NCI-H345 (cell line): ENCODE measurements at regions not wholly inside any gene's neighbourhood (a gene's known extent, or its start where the extent isn't known, plus 50 kb on each side); places are given as distances from the start of the nearest gene placed in this dataset.

ENCODE experiments used
- DNase-seq: peaks from one replicate; lab custom pipeline; 2025; lab: John Stamatoyannopoulos, UW

DNA sequence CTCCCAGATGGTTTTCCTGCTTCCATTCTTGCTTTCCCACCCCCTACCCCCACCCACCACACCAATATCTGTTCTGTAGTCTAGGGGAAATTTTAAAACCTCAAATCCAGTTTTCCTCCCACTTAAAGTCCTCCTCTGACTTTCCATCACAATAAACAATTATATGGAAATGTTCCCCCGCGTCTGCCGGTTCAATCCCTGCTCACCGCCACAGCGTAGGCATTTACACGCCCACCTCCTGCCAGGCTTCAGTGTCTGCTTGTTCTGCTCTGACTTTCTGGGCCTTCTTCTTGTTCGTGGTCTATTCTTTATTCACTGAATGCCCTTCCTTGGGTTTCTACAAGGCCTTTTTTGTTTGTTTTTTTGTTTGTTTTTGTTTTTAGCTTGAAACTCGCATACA lies 633.0 kb upstream of the MKI67 start:
- no peak for DNase-seq

DNA sequence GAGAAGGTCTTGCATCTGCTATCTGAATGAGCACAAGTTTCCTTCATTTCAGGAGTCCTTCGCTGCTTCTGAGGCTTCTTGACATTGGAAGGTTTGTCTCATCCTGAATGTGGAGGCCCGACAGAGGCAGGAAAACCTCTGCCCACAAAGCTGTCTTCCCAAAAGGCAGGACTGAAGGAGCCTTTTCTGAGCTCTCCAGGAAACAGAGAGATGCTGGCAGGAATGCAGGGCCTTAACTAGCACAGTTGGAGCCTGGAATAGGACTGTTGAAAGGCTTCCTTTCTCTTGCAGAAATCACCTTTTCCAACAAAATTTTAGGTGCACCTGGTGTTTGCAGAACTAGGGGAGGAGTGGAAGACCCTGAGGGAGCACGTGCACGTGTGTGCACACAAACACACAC lies 637.4 kb upstream of the MKI67 start:
- DNase-seq, result no peak

DNA sequence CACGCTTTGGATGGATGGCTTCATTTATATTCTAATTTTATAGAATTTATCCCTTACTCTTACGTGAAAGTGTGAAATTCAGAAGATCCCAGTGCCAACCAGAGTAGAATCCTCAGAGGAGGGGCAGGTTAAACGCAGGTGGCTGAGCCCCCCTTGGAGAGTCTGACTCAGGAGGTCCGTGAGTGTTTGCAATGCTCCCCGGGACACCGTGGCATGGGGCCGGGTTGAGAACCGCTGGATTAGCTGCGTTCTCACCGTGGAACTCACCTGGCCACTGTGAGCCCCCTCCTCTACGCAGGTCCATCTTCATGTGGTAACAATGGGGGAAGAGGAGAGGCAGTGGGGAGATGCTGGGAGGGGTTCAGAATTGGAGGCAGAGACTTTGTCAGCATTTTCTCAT lies 638.0 kb upstream of the MKI67 start:
- DNase-seq, result no peak

DNA sequence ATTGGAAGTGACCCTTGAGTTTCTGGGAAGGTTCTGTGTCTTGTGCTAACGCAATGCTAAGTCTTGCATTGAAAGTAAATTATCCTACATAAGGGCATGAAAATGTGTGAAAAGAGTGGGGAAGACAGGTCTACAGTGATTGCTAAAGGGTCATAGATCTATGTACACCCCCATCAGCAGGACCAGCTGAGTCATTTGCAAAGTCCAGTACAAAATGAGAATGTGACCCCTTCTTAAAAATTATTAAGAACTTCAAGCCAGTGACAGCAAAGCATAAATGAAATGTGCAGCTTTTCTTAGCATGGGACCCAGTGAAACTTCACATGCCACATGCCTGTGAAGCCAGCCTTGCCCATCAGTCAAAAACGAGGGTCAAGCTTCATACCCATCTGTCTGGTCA lies 640.7 kb upstream of the MKI67 start:
- no peak for DNase-seq

DNA sequence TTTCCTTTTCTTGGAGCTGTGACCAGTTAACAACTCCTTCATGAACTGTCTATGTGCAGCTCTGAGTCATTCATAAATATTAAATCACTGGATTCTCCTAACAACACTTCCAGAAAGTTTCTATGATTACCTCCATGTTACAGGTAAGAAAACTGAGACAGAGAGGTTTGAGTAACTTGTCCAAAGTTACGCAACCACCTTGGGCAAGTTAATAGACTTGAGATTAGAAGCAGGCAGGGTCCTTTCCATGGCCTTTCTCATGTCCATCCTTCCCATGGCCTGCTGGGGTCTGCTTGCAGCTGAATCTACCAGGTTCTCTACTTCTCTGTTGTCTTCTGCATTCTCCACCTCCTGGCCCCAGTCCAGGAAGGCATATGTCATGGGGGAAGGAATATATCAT lies 648.8 kb upstream of the MKI67 start:
- DNase-seq, result no peak

DNA sequence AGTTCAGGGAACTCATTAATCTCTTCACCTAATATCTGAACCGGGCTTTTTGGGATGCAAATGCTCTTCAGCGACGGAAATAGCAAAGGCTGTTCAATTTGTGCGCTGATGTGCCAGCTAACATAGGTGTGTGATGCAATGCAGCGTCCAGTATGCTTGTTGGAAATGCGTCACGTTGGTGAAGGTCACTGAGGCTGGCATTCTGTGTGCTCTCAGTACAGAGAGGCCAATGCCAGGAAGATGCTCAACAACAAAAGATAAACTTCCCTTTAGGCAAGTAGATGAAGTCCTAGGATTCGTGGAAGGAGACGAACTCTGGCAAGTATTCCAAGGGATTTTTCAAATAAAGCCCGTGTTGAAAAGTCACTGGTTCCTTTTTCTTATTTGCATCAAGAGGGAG lies 649.5 kb upstream of the MKI67 start:
- DNase-seq, result no peak

DNA sequence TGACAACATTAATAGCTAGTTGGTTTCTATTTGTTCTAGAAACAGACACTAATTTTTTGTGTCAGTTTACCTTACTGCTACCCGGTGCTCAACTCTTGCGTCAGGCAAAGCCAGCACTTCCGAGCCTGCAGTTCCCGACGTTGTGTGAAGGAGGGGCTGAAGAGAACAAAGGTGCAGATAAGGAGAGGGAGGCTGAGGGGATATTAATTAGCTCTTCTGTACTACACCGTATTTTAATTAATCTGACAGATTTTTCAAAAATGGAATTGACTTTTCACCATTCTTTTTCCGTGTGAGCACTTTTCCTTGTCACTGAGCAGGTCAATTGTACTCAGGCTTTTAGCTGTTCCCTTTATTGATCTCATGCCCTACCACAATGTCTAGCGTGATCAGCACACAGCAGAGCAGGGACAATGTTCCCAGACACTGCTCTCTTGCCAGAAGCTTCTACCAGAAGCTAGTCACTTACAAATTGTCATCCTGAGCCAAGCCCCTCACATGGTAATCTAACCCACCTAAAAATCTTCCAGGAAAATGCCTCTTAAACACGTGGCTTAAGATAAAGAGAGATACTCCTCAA lies 650.5 kb upstream of the MKI67 start:
- DNase-seq, result no peak

DNA sequence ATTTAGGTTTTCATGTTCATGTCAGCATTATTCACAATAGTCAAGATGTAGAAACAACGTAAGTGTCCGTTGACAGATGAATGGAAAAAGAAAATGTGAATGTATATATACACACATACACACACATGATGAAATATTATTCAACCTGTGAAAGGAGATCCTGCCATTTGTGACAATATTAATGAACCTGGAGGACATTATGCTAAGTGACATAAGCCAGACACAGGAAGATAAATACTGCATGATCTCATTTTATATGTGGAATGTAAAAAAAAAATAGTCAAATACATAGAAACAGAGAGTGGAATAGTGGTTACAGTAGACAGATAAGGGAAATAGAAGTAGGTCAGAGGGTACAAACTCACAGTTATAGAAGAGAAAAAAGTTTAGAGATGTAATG lies 651.1 kb upstream of the MKI67 start:
- DNase-seq, result no peak

DNA sequence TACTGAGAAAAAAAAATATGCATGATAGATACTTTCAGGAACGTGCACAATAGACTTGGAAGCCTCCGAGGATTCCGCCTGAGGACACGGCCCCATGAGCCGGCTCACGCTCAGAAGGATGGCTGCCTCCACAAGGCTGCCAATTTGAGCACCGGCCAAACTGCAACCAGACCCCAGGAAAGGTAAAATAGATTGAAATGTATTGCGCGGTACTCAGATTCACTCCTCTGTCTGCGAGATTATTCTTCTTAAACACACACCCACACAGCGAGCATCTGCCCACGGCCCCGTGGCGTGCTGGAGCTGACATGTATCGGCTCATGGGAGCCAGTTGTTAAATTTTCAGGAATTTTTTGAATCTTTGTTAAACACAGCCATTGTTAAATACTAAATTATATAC lies 653.2 kb upstream of the MKI67 start:
- no peak for DNase-seq

DNA sequence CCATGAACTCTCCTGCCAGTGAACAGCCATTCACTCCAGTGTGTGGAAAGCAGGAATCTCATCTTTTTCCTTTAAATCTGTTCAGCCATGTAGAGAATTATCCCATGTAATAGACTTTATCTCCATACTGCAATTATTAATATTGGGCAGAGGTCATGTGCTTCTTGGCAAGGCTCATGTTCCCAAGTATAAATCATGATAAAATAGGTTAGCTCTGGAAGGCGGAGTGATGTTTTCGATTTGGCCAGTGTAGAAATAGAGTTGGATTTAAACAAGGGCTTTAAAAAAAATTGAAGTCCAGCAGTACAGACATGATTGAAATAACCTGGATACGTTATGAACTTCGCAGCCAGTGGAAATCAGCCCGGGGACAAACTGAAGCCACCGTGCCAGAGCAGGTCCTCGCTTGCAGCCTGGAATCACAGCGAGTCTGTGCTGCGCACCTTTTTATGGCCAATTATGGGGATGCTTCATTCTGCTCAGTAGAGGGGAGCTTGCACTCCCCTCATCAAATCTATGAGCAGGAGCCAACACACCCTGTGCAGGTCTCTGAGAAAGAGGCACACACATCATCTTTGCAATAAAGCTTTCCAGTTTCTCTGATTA lies 654.0 kb upstream of the MKI67 start:
- no peak for DNase-seq

DNA sequence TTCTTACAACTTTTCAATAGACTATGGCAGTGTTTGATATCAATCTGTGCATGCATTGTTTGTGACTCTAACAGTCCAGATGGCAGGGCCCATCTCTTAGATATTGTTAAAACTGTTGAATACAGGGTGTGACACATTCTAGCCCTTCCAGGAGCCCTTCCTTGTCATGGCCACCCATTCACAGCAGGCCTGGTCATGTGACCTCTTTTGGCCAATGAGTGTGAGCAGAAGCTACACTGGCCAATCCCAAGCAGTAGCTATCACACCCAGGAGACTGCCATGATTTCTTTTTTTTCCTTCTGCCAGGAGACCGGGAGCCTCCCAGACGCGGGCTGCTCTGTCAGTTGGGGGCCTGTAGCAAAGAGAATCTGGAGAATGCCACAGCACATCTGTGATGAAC lies 655.4 kb upstream of the MKI67 start:
- DNase-seq, result no peak

DNA sequence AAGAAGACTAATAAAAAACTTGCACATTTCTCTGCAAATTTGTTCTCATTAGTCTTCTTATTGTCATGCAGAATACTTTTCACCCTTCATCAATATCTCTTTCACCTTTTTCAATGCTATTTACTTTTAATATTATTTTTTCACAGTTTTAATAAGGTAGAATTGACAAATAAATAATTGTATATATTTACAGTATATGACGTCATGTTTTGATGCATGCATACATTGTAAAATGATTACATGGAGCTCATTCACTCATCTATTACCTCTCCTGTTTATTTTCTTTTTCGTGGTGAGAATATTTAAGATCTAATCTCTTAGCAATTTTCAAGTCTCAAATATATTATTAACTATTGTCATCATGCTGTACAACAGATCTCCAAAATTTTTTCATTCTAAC lies 658.2 kb upstream of the MKI67 start:
- no peak for DNase-seq

DNA sequence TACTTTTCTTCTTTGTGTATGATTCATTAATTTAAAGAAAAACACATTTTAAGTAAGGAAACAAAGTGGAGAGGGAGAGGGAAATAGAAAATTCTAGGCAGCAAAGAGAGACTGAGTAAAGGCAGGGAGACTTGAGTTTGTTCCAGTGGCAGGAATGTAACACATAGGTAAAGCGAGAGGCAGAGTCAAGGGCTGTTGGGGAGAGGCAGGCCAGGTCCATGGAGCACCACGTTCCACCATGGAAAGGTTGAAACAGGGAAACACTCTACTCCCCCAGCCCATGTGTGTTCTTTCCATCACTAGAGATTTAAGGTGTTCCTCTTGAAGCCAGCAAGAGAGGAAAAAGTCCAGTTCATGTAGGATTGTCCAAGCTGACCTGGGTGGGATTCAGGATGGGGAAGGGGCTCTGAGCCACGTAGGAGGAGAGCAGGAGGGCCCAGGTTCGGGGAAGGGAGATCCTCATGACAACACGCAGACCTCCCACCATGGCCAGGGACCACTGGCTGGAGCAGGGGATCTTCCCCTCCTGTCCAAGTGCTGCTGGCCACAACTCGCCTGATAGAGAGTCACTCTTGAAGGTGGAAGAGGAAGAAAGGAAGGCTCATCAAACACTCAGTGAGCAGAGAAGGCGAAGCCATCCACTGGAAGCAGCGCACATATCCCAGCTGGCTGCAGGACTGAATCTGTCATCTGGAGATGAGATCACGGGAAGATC lies 666.4 kb upstream of the MKI67 start:
- no peak for DNase-seq

DNA sequence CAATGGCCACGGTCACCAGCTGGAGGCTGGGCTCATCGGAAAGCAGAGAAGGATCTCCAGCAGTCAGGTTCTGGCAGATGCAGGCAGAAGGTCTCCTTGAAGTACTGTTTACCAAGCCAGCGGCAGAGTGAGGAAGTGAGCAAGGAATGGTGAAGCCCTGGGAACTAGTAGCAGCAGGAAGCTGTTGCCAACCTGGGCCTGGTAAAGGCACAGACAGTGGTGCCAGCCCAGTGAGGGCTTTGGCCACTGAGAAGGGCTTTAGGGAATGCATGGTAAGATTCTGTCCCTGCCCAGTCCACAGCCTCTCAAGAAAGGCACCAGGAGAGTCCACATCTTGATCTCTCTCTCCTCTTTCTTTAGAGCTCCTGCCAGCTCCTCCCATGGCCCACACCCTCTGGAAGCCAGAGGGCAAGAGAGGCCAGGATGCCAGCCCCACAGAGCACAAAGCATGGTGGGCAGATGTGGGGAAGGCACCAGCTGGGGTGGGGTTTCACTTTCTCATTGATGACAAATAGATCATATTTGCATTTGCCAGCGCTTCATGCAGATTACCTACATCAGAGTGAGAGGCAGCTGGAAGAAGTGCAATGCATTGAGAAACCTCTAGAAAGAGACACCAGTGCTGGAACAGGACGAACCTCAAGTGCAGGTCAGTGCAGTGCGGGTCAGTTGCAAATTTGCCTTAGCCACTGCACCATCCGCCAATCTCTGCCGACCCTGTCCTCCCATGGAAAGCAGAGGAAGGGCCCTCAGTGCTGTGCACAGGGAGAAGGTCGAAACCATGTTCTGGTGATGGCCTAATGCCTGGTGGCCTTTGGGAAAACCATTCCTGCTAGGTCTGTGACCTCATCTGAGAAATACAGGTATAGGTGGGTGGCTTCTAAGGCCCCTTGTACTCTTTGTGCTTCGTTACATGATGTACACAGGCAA lies 667.8 kb upstream of the MKI67 start:
- DNase-seq, result no peak

DNA sequence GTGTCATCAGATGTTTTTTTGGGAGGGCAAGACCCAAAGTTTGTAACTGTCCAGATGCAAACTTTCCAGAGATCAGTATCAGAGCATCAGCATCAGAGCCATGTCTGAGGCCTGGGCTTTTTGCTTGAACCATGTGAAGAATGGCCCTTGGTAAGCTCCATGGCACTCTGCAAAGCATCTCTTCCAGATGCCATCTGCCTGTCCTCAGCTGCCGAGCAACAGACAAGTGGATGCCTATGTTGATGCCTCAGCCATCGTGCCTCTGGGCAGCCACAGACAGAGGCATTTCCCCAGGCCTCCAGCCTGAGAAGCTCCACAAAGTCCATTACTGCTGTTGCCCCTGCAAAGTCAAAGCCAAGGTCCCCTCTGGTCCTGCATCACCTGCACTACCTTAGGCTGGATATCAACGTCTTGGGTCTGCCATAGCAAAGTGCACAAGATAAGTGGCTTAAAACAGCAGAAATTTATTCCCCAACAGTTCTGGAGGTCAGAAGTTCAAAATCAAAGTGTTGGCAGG lies 670.2 kb upstream of the MKI67 start:
- no peak for DNase-seq

DNA sequence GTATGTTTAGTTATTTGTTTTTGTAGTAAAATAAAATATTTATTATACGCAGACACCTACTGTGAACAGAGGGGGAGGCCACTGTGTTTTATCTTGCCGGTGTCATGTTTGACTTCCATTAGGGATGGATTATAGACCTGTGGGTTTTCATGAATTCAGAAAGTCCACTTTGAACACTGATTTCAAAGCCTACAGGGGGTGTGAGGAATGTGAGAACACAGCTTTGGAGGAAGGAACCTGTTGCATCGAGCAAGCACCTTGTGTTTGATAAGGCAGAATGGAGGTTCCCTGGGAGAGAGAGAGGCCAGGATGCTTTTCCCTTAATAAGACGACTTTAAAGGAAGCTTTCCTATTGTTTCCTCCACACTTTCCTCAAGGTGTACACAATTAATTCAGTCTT lies 665.0 kb upstream of the MGMT start:
- no peak for DNase-seq

DNA sequence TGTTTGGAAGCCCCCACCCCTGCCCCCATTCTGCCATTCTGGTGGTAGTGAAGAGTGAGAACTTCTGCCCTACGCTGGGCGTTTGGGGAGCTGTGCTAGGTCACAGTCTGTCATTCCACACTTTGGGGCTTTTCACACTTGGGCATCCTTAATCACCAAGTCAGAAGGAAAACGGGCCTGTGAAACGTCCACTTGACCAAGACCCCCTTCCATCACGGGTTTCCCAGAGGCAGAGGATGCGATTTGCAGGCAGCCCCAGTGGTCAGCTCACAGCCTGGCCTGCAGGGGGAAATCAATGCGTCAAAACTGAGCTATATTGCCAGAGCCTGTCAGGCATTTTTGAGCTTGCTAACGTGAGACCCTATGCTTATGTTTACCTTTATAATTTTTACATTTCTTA lies 663.3 kb upstream of the MGMT start:
- DNase-seq, result no peak

DNA sequence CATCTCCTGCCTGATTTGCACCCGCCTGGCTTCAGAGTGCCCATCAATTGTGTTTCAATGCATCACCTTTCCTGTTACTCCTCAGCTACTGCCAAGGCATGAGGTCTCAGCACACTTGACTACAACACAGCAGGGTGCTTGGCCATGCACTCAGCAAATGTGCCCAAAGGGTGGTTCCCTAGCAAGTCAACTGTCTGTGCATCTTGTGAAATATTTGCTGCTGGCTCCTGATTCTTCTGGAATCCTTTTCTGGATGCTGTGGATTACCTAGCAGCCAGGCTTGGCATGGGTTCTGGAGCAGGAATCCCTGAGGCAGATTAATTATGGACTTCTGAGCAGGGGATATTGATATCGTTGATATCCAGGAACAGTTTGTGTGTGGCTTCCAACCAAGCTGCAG lies 662.6 kb upstream of the MGMT start:
- no peak for DNase-seq

DNA sequence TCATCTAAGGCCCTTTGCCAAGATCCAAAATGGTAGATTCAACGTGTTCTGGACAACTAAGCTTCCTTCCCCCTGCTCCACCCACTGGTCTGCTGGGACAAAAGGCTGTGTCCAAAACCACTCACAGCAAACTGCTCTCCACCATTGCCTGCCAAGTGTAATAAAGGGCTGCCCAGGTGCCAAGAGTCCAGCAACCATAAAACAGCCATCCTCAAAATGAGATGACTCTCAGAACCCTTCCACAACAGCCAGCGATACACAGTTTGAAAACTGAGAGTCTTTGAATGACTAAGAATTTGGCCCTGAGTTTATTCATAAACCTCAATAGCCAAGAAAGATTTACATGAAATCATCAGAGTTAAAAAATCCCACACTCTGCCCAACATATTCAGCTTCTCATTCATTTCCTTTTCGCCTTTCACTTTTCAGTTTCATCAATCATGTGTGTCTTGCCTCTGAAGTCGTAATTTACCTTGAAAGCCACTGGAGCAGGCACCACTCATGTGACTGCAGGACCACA lies 658.1 kb upstream of the MGMT start:
- no peak for DNase-seq

DNA sequence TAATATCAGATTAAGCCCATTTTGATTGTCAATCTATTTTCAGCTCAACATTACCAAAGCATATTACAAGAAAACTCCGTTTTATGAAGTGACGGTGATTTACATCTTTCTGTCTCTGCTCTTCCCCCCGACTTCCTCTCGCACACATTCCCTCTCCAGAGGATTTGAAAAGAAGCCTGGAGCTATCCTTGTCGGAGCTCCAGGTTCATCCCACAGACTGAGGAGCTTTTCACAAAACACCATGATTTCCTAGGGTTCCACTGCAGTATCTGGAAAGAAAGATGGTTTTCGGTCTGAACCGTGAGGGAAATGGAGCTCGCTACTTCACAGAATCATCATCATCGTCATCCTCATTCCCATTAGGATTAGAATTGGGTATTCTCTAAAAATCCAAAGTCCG lies 655.5 kb upstream of the MGMT start:
- no peak for DNase-seq

DNA sequence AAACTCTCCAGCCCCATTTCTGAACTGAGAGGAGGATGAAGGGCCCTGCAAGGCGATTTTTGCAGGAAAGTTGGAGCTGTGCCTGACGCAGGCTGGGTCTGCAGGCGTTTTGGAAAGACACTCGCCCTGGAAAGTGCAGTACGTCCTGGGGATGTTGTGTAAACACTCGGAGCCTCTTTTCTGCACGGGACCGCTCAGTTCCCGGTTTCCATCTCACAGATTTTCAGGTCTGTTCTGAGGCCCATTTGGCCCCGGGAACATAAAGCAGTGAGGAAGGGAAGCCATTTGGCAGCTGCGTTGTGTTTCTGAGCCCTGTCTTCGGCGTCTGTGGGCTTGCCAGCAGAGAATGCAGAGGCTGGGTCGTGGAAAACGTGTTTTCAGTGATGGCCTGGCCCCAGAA lies 655.0 kb upstream of the MGMT start:
- no peak for DNase-seq

DNA sequence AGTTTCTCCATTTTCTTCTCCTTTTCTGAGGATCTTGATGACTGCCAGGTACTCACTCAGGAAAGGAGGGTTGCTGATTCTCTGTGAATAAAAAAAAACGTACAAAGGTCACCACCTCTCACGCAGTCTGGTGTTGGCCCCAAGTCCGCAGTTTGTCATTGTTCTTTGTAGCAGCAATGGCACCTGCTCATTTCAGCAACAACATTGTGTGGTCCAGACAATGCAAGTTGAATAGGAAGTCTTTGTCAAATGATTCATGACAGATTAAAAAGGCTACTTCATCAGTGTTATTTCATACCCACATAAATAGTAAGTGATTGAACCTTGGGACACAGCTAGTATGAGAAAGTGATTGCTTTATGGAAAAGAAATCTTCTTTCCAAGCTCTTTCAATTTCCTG lies 653.5 kb upstream of the MGMT start:
- DNase-seq, result no peak
